HepG2 (cell line): ENCODE measurements at regions not wholly inside any gene's neighbourhood (a gene's known extent, or its start where the extent isn't known, plus 50 kb on each side); places are given as distances from the start of the nearest gene placed in this dataset.

Experiments used
- GABPB1 ChIP-seq: IDR thresholded peaks from 2 replicates; pipeline ENCODE4 v1.6.1; 2016; ENCODE audit warnings: mild to moderate bottlenecking, missing genetic modification reagents, moderate library complexity, missing compliant biosample characterization
- SP5 ChIP-seq: IDR thresholded peaks from 2 replicates; pipeline ENCODE4 v1.6.1; 2016; ENCODE audit warnings: low read depth, borderline replicate concordance
- TARDBP ChIP-seq: sonication (generic); formaldehyde crosslinking; IDR thresholded peaks from 2 replicates; pipeline ENCODE4 v1.8.0; 2022; ENCODE audit warnings: mild to moderate bottlenecking, missing genetic modification reagents
- XRCC5 ChIP-seq: fragments of 200-400 bp; formaldehyde crosslinking; optimal IDR thresholded peaks from 2 replicates; pipeline ENCODE3; 2017; ENCODE audit warnings: mild to moderate bottlenecking, low read length
- TF ChIP-seq, protein P1 (sequence below): sonication (generic); formaldehyde crosslinking; IDR thresholded peaks from 2 replicates; pipeline ENCODE4 v1.5.0; 2020; ENCODE audit warnings: mild to moderate bottlenecking, missing genetic modification reagents, moderate library complexity

DNA sequence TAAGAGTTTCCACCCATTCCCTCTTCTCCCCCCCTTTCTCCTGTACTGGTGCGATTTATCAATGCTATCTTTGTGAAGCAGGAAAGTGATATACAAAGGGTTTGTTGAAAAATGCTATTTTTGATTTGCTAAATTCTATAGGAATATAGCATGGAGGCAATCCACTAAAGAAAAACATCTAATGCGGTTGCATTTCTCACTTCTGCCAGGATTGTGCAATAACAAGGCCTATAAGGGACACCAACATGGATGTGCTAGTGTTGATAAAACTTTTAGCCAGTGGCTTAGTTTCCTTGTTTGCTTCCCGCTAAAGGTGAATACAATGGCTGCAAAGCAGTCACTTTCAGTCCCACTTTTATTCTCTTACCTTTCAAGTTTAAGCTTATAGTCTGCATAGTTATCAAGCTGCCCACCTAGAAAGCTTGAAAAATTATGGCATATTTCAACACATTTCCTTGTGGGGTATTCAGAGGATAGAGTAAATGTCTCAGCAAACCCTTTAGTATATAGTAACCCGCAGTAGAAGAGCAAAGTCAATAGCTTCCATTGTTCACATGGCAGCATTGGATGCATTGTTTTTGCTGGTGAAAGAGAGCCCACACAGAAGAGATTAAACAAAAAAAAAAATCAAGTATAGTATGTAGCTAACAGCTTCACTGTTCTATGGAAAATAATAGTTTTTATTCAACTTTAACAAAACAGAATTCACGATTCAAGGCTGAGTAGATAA is 674.6 kb upstream of the SEMA6A start:
- no peak for TF ChIP-seq XRCC5
- no peak for TF ChIP-seq SP5
- no peak for TF ChIP-seq GABPB1 (CRISPR knock-in tag)
- TF ChIP-seq TARDBP (CRISPR knock-in tag): no peak
- TF ChIP-seq, protein P1, sequence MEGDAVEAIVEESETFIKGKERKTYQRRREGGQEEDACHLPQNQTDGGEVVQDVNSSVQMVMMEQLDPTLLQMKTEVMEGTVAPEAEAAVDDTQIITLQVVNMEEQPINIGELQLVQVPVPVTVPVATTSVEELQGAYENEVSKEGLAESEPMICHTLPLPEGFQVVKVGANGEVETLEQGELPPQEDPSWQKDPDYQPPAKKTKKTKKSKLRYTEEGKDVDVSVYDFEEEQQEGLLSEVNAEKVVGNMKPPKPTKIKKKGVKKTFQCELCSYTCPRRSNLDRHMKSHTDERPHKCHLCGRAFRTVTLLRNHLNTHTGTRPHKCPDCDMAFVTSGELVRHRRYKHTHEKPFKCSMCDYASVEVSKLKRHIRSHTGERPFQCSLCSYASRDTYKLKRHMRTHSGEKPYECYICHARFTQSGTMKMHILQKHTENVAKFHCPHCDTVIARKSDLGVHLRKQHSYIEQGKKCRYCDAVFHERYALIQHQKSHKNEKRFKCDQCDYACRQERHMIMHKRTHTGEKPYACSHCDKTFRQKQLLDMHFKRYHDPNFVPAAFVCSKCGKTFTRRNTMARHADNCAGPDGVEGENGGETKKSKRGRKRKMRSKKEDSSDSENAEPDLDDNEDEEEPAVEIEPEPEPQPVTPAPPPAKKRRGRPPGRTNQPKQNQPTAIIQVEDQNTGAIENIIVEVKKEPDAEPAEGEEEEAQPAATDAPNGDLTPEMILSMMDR: no peak
